ENCODE measurements at regions not wholly inside any gene's neighbourhood (a gene's known extent, or its start where the extent isn't known, plus 50 kb on each side); places are given as distances from the start of the nearest gene placed in this dataset.

GRCh38 chr5:44441460-44441859 lies 52.2 kb upstream of the FGF10 start:
- Mint-ChIP-seq H3K4me1 (ENCODE audit: low read depth) (no peaks in the 10 kb centered on the region), H3K27ac (ENCODE audit: unreplicated experiment) (no peak overlapping the region), H3K27me3 (ENCODE audit: low read depth) (peaks cover 10% of the 10 kb centered on the region), H3K4me3 (ENCODE audit: unreplicated experiment) (no peak overlapping the region), H3K36me3 (ENCODE audit: low read depth) (no peaks in the 10 kb centered on the region), H3K9me3 (ENCODE audit: low read depth) (no peaks in the 10 kb centered on the region)
- no peak for DNase-seq (ENCODE audit: low spot score)
- TF ChIP-seq CTCF (IDR thresholded peaks at IDR 0.05): no peak

GRCh38 chr5:44440186-44440585 lies 51.0 kb upstream of the FGF10 start:
- Mint-ChIP-seq H3K9me3 (ENCODE audit: low read depth) (no peaks in the 10 kb centered on the region), H3K4me1 (ENCODE audit: low read depth) (no peaks in the 10 kb centered on the region)

More at GRCh38 chr5:44440186-44440585, 51.0 kb upstream of the FGF10 start:
- no peak for TF ChIP-seq CTCF (IDR thresholded peaks at IDR 0.05)
- H3K27ac Mint-ChIP-seq (ENCODE audit: unreplicated experiment): no peak overlapping the region
- no peak for DNase-seq (ENCODE audit: low spot score)
- no peaks in the 10 kb centered on the region for H3K36me3 Mint-ChIP-seq (ENCODE audit: low read depth)
- no peak overlapping the region for H3K4me3 Mint-ChIP-seq (ENCODE audit: unreplicated experiment)
- peaks cover 10% of the 10 kb centered on the region for H3K27me3 Mint-ChIP-seq (ENCODE audit: low read depth)
